22Rv1 (cell line): ENCODE measurements at regions not wholly inside any gene's neighbourhood (a gene's known extent, or its start where the extent isn't known, plus 50 kb on each side); places are given as distances from the start of the nearest gene placed in this dataset.

Experiments
- ZFX ChIP-seq: fragments of 450-650 bp; IDR thresholded peaks from 2 replicates; pipeline ENCODE4 v1.6.1; 2017; ENCODE audit warnings: antibody characterized with exemption, borderline replicate concordance
- TF ChIP-seq, protein P1 (sequence below): fragments of 450-650 bp; IDR thresholded peaks from 2 replicates; pipeline ENCODE4 v1.5.1; 2017; ENCODE audit warnings: mild to moderate bottlenecking

GRCh38 chr16:17802571-17802970, 331.8 kb upstream of the XYLT1 start:
- TF ChIP-seq, protein P1, sequence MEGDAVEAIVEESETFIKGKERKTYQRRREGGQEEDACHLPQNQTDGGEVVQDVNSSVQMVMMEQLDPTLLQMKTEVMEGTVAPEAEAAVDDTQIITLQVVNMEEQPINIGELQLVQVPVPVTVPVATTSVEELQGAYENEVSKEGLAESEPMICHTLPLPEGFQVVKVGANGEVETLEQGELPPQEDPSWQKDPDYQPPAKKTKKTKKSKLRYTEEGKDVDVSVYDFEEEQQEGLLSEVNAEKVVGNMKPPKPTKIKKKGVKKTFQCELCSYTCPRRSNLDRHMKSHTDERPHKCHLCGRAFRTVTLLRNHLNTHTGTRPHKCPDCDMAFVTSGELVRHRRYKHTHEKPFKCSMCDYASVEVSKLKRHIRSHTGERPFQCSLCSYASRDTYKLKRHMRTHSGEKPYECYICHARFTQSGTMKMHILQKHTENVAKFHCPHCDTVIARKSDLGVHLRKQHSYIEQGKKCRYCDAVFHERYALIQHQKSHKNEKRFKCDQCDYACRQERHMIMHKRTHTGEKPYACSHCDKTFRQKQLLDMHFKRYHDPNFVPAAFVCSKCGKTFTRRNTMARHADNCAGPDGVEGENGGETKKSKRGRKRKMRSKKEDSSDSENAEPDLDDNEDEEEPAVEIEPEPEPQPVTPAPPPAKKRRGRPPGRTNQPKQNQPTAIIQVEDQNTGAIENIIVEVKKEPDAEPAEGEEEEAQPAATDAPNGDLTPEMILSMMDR = no peak
- no peak for TF ChIP-seq ZFX
